Endodermal cell (in vitro differentiated cells): ENCODE measurements at regions not wholly inside any gene's neighbourhood (a gene's known extent, or its start where the extent isn't known, plus 50 kb on each side); places are given as distances from the start of the nearest gene placed in this dataset.

Experiments used
- DNase-seq: peaks from one replicate; pipeline ENCODE4 v3.0.0-alpha.2; 2017
- H3K27ac ChIP-seq: 2 replicates; pipeline ENCODE4 v1.5.1; 2013; ENCODE audit warnings: mild to moderate bottlenecking, low read depth, low read length, moderate library complexity
- H3K27me3 ChIP-seq: 2 replicates; pipeline ENCODE4 v1.6.1; 2013; ENCODE audit warnings: mild to moderate bottlenecking, low read length, moderate library complexity; ENCODE audit not compliant: insufficient read depth, control insufficient read depth, poor library complexity, severe bottlenecking
- H3K36me3 ChIP-seq: 2 replicates; pipeline ENCODE4 v1.7.0; 2013; ENCODE audit warnings: mild to moderate bottlenecking, low read length, moderate library complexity; ENCODE audit not compliant: control insufficient read depth, insufficient read depth
- H3K4me1 ChIP-seq: one replicate; pipeline ENCODE4 v1.7.0; 2013; ENCODE audit warnings: low read length; ENCODE audit not compliant: control insufficient read depth, insufficient read depth
- H3K4me3 ChIP-seq: 2 replicates; pipeline ENCODE4 v1.5.1; 2013; ENCODE audit warnings: mild to moderate bottlenecking, low read length, moderate library complexity
- H3K9ac ChIP-seq: 2 replicates; pipeline ENCODE4 v1.6.1; 2013; ENCODE audit warnings: mild to moderate bottlenecking, low read length, moderate library complexity; ENCODE audit not compliant: poor library complexity, severe bottlenecking; ENCODE audit errors: extremely low read depth
- H3K9me3 ChIP-seq: 2 replicates; pipeline ENCODE4 v1.6.1; 2013; ENCODE audit warnings: mild to moderate bottlenecking, low read length, moderate library complexity; ENCODE audit not compliant: control insufficient read depth
- H3K27ac Mint-ChIP-seq: 2 replicates; pipeline ENCODE4 v1.8.0; 2020; ENCODE audit warnings: mixed read lengths
- H3K27me3 Mint-ChIP-seq: 2 replicates; pipeline ENCODE4 v1.8.0; 2021; ENCODE audit warnings: mild to moderate bottlenecking, mixed read lengths; ENCODE audit not compliant: insufficient read depth
- H3K36me3 Mint-ChIP-seq: 2 replicates; pipeline ENCODE4 v1.8.0; 2020; ENCODE audit warnings: low read depth, mixed read lengths
- H3K4me1 Mint-ChIP-seq: 2 replicates; pipeline ENCODE4 v1.8.0; 2020; ENCODE audit warnings: mixed read lengths
- H3K4me3 Mint-ChIP-seq: 2 replicates; pipeline ENCODE4 v1.8.0; 2020; ENCODE audit warnings: mild to moderate bottlenecking, moderate library complexity, mixed read lengths
- H3K9me3 Mint-ChIP-seq: 2 replicates; pipeline ENCODE4 v1.8.0; 2020; ENCODE audit warnings: mild to moderate bottlenecking, mixed read lengths
- CTCF ChIP-seq: fragments of 200-600 bp; sonication (generic); conservative IDR thresholded peaks from 2 replicates; pipeline ENCODE4 v1.5.0; 2021; ENCODE audit warnings: antibody characterized with exemption, mild to moderate bottlenecking
- WGBS, 2 experiments: methylation state at CpG; one replicate each; pipeline versions ENCODE4 v1.1.5 to v1.1.7; 2013; ENCODE audit warnings: missing lambda C conversion rate in 2 of 2, mixed read lengths in 1 of 2; ENCODE audit not compliant: insufficient coverage in 1 of 2, insufficient read length in 1 of 2; 5-methylcytosine and 5-hydroxymethylcytosine counted together

- H3K9ac ChIP-seq = no peak overlapping the region
- Mint-ChIP-seq H3K27me3 (no peaks in the 10 kb centered on the region), H3K4me3 (no peak overlapping the region), H3K9me3 (peaks cover 5% of the 10 kb centered on the region), H3K27ac (no peak overlapping the region), H3K4me1 (no peaks in the 10 kb centered on the region), H3K36me3 (no peaks in the 10 kb centered on the region)
- DNase-seq = no peak
- H3K36me3 ChIP-seq = no peaks in the 10 kb centered on the region
- no peaks in the 10 kb centered on the region for H3K4me1 ChIP-seq
- no peak overlapping the region for H3K4me3 ChIP-seq
- no peaks in the 10 kb centered on the region for H3K27me3 ChIP-seq
- H3K27ac ChIP-seq = no peak overlapping the region
- peaks cover 11% of the 10 kb centered on the region for H3K9me3 ChIP-seq
- no peak for TF ChIP-seq CTCF
These were observed 263.7 kb downstream of the ETAA1 start for GRCh38 chr2:67660871-67661270.

GRCh38 chr2:67662222-67662621 is 265.1 kb downstream of the ETAA1 start:
- Histone ChIP-seq H3K4me1 (no peaks in the 10 kb centered on the region), H3K36me3 (no peaks in the 10 kb centered on the region), H3K27ac (no peak overlapping the region), H3K9me3 (peaks cover 11% of the 10 kb centered on the region), H3K27me3 (no peaks in the 10 kb centered on the region), H3K4me3 (no peak overlapping the region), H3K9ac (no peak overlapping the region)
- no peak overlapping the region for H3K4me3 Mint-ChIP-seq
- H3K27me3 Mint-ChIP-seq = no peaks in the 10 kb centered on the region
- peaks cover 2% of the 10 kb centered on the region for H3K9me3 Mint-ChIP-seq
- no peak for TF ChIP-seq CTCF
- no peak for DNase-seq
- no peaks in the 10 kb centered on the region for H3K4me1 Mint-ChIP-seq
- H3K36me3 Mint-ChIP-seq = no peaks in the 10 kb centered on the region
- H3K27ac Mint-ChIP-seq = no peak overlapping the region

GRCh38 chr2:67663776-67664175 is 266.6 kb downstream of the ETAA1 start:
- Histone ChIP-seq H3K4me3 (no peak overlapping the region), H3K27me3 (no peaks in the 10 kb centered on the region), H3K36me3 (no peaks in the 10 kb centered on the region), H3K9me3 (peaks cover 10% of the 10 kb centered on the region), H3K9ac (no peak overlapping the region), H3K27ac (no peak overlapping the region), H3K4me1 (no peaks in the 10 kb centered on the region)
- Mint-ChIP-seq H3K4me3 (no peak overlapping the region), H3K4me1 (no peaks in the 10 kb centered on the region), H3K27ac (no peak overlapping the region), H3K27me3 (no peaks in the 10 kb centered on the region), H3K36me3 (no peaks in the 10 kb centered on the region), H3K9me3 (peaks cover 2% of the 10 kb centered on the region)
- WGBS, 2 experiments = 83 to 94% methylated on average over 1 to 2 of the region's 2 CpGs
- TF ChIP-seq CTCF = no peak
- DNase-seq = no peak
